ENCODE measurements at regions not wholly inside any gene's neighbourhood (a gene's known extent, or its start where the extent isn't known, plus 50 kb on each side); places are given as distances from the start of the nearest gene placed in this dataset.

DNA sequence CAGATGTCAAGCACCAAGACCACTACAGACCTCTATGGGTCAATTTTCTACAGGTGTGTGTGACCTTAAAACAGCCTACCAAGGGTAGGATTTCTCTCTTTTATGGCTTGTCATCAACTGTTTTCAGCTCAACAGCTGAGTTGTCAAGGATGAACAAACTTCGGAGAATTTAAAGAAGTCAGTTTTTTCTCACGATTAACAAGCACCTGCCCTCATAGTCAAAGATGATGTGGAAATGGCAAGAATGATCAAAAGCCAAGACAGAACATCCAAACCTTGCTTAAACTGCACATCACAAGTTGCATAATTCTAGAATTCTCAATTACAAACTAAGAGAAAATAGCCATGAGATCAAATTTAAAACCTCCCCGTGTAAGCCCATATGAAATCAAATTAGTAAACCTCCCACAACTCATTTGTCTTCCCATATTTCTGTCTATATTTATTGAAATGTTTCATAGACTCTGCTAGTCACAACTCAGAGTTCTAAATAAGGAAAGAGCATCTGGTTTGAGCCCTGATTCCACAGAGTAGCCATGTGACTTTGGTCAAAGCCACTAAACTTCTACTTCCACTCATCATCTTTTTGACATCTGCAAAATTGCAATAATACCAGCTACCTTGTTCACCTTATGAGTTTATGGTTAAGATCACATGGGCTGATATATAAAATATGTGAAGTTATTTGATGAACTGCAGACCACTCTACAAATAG lies 521.5 kb upstream of the HTR2A start:
- DNase-seq = no peak

DNA sequence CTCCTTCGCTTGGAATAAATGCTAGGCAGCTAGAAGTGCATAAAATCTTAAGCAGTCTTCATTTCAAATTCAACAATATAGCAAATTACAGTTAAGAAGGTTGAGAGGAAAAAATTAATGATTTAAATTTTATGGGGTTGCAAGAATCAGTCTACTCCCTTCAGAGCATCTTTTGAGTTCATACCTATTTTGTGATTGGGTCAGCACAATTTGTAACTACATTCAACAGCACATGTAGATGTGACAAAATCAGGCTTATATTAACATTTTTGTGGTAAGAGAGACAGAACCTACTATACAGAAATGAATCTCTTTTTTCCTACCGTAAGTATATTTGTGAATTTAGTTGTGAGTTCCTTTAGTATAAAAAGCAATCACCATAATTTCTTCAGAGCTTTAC lies 520.6 kb upstream of the HTR2A start:
- no peak for DNase-seq

DNA sequence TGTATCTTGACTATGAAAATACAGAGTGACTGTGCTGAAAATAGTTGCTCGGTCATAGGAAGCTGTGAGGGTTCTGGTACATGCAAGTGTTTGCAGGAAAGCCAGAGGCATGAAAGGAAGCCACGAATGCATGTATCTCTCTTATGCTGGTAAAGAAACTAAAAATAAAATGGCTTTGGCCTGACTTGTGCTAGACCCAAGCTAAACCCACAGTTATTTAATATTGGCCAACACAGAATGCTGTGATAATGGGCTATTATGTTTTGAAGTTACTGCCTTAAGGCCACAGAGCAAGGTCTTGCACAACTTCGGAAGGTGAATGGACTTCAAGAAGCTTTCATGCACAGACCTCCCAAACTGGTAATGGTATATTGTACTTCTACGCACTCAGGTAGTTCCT lies 518.2 kb upstream of the HTR2A start:
- DNase-seq = no peak

DNA sequence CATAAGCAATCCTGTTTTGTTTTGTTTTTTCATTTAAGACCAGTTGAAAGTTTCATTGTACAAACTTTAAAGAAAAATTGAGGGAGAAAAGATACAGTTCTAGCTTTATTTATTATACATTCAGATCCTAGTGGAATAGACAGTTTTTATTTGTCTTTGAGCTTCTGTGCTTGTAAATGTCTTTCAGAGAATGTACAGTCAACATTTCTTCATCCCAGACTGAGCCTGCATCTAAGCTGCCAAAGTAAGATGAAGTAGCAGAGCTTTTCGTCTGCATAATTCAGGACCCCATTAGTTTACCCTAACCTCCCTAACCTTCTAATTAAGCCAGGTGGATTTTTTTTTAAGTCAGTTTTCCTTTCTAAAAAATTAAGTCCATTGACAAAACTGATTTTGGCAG lies 516.7 kb upstream of the HTR2A start:
- DNase-seq = no peak

DNA sequence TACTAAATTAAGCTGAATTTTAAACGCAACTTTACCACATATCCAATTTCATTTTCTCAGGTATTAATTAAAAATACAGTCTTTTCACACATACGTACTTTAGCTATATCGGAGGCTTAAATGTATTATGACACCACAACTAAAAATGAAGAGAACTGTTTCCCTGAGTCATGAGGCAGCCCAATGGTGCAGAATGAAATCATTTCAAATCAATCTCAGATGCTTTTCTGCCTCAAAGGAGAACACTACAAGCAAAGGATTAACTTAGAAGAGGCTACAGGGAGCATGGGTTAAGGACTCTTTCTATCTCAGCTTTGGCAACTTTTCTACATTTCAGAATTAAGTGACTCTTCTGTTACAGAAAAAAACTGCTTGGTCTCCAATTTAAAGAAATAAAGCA lies 516.3 kb upstream of the HTR2A start:
- no peak for DNase-seq

DNA sequence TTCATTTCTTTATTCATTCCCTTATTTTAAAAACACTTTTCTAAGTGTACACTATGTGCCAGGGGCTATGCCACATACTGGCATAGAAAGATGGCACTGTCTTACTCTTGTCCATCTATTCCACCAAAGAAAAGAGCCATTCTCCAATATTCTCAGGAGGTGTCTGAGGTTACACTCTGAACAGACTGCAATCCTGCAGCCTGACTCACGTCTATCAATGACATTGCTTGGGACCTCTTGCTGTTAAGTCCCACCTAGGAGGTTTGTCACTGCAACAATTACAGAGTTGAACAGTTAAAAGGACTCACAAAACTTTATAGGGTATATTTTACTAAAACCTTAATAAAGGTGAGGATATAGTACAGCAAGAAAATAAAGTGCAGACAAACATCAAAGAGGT lies 512.9 kb upstream of the HTR2A start:
- DNase-seq = no peak

DNA sequence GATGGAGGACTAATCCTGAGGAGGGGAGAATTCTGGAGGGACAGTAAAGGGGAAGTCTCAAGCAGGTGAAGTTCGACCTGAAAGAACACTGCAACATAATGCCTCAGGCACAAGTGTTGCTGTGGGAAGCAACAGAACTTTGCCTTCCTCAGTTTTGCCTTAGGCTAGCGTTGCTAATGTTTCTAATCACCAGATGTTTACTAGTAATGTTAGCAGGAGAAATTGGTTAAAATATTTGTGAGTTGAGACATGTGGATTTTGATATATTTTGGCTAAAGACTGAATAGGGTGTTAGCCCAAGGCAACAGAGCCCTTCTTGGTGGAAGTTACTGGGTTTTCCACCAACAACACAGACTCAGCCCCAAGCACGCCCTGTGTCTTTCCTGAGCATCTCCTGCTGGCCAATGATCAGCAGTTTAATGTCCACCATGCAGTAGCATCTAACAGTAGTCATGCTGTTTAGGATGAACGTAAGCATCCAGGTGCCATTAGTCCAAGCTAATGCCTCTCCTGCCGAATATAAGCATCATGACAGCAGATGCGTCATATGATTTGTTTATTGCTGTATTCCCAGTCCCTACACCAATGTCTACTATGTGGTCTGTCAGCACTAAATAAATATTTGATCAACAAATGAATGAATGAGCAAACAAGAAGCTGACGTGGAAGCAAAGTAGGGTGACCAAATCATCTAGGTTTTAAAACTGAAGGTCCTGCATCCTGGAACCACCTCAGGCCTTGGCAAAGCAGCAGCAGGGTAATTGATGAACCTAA lies 511.9 kb upstream of the HTR2A start:
- DNase-seq = no peak

DNA sequence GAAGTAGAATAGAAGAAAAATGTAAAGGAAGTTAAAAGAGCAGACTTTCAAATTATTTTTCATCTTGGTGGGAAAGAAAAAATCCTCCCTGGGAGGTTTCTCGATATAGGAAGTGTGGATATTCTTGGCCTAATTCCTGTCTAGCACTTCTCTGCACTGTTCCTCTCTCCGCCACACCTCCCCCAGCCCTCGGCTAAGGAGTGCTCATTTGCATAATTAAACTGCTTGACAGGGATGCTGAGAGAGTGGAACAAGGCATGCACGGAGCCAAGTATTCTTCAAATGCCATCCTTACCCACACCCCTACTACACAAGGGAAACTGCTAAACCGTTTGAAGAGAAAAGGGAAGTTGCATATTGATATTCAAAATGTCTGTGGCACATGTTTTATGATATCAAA lies 511.0 kb upstream of the HTR2A start:
- no peak for DNase-seq

DNA sequence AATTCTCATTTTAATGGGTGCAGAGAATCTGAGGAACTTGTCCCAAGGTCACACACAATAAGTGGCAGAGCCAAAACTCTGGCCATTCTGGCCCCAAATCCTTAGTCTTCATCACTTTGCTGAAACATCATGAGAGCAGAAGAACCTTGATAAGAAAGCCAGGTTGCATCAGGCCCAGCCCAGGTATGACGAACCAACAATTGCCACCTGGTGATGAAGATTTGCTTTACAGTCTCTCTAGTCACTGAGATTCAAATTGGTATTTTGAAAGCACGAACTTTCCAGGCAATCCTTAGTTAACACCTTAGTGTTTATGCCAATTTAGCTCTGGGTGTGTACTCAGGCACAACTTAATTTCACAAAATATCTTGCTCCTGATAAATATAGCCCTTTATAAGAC lies 502.7 kb upstream of the HTR2A start:
- DNase-seq = no peak

DNA sequence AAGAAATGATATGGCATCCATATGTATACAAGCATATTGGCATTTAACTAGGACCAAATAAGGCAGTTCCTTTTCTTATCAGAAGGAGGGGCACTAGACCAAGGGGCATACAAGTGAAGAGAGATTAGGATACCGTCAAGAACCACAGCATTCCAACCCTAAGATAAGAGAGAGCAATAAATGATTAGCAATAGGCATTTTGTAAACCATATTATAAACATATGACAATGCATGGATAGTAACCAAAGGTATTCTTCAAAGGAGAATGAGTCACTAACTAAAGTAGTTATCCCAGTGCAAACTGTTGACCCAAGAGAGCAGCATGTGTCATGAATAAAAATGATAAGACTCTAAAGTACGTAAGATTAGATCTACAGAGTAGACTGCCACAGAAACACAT lies 500.9 kb upstream of the HTR2A start:
- DNase-seq = no peak

DNA sequence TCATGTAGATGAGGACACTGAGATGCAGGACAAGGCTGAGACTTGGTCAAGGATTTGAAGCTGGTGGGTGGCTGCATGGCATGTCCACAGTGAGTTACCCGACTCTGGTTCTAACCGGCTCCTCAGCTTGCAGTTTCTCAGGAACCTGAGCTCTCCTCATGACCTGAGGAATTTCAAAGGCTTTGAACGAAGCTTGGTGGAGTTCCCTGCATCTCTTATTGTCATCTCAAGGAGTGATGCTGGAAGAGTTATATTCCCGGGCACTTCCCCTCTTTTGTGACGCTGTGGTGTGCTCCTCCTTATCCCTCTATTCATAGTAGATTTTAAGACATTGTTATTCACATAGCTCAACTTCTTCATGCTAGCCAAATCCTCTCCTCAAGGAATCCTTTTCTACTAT lies 500.1 kb upstream of the HTR2A start:
- DNase-seq = no peak

DNA sequence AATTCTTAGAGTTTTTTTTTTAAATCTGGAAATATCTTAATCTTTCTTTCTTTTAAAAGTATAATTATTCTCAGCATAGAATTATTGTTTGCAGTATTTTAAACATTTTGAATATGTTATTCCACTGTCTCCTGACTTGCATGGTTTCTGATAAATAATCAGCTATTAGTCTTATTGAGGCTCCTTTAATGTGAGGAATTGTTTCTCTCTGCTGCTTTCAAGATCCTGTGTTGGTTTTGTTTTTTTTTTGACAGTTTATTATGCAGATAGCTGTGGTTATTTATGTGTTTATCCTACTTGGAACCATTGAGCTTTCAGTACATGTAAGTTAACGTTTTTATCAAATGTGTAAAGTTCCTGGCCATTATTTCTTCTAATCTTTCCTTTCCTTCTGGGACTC lies 477.9 kb upstream of the HTR2A start:
- no peak for DNase-seq

DNA sequence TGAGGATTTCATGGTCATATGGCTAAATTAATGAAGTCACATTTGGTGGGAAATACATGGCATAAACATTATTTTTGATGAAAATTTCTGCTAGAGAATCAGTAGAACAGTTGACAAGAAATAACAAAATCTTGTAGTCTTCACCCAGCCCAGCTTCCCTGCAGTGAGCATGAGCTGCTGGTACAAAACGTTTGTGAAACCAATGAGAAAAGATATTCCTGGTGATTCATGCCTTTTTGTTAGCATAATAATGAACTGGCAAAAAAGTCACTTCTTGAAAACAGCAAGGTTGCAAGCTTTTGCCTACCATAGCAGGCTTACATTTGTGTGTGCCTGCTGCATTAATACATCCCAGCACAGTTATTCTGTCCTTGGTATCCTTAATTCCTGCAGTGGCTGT lies 475.9 kb upstream of the HTR2A start:
- no peak for DNase-seq

DNA sequence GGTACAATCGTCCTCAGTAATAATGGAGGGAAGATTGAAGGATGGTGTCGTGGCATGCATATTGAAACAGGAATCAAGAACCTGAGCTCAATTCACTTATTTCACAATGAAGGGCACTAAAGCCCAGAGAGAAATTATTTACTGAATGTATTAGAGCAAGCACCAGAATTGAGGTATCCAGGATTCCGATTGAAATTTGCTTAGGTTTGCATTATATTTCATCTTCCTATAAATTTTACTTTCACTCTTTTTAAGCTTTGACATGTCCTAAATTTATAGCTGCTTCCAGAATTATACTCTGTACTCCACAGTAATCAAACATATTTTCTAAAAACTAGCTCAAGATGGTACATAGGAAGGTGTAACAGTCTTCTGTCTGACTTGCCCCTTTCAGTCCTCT lies 454.9 kb upstream of the HTR2A start:
- DNase-seq = no peak

DNA sequence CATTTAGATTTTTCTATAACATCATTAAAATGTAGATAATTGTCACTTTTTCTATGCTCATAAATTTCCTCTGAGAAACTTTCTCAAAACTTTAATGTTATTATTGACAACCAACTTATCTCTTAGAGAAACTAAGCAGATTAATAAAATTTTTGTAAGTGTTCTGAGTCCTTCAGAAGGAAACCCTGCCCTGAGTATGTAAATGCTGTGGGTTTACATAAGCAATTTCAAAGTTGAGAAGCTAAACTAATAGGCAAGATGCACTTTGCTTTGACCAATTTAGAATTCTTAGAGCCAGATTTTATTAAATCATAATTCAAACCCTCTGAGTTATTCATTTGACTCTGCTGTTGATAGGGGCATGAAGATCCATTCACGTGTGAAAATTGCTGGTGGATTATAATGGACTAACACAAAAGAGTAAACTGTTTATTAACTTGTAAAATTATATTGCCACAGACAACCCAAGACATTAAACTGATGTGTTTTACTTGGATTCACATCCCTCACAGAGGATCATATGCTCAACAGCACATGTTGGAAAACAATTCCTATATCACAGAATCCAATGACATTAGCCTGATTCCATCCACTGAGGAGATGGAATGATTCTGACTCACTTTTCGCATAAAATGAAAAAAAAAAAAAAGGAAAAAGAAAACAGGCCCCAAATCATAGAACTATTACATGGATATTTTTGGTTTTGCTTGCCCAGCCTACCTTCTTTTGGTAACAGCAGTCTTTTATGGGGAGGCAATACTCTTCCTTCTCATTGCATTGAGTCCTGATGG lies 453.7 kb upstream of the HTR2A start:
- DNase-seq = no peak

DNA sequence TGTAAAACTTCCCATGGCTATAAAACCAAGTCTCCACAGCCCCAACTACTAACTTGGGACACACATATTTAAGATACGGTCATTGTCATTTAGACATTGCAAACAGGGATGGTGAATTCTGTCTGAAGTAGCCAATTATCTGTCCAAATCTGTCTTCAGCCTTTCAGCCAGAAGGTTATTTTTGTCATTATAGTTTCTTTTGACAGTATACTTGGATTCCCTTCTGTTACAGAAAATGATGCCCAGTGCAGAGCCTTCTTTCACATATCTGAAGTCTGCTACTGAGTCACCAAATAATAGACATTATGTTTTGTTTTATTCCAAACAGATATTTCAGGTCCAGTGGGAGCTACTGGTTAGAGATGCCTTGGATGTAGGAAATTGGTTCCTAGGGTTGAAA lies 452.4 kb upstream of the HTR2A start:
- no peak for DNase-seq

DNA sequence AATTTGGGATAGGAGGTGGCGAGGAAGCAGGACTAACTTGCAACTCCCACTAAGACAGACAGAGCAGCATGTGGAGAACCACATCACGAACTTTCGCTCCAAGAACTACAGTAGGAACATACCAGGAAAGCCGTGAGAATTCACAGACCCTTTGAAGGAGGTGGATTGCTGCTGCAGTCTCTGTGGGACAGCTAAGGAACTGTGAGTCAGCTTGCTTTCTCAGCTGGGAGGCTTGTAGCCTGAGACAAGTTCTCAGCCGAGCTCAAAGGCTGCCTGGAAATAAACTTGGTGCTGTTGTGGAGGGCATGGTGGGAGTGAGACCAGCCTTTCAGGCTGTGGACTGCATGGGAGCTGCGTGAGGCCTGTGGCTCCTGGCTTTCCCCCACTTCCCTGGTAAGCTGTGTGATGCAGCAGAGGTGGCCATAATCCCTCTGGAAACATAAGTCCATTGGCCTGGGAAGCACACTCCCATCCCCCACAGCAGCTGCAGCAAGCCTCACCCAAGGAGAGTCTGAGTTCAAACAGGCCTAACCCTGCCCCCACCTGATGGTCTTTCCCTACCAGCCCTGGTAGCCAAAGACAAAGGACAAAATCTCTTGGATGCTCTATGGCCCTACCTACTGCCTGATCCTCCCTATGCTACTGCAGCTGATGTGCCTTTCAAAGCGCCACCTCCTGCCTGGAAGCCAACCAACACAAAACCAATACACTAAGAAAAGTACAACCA lies 441.1 kb upstream of the HTR2A start:
- DNase-seq = no peak

DNA sequence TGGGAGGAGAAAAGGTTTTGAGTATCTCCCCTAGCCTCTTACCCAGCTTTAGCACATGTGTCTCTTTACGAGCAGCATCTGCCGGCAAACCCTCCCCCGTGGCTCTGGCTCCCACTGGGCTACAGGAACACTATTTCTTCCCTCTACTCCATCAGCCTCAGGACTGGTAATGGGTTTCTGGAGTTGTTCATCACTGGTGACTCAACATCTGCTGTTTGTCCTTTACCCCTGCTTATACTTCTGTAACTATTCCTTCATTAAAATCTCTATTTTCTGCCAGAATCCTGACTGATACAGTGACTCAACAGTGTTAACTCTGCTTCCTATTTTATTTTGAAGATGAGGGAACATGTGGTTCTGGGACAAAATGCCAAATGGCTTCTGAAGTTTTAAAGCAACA lies 437.3 kb upstream of the HTR2A start:
- DNase-seq = no peak

DNA sequence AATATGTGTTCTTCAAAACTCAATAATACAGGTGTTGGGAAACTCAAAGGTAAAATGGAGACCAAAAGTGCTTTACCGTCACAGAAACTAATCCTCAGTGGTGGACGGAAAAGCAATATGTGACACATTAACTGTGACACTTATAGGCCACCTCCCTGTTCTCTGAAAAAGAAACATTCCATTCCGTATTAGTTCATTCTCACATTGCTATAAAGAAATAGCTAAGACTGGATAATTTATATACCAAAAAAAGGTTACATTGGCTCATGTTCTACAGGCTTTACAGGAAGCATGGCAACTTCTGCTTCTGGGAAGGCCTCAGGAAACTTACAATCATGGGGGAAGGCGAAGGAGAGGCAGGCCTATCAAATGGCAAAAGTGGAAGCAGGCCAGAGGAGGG lies 435.3 kb upstream of the HTR2A start:
- DNase-seq = no peak

DNA sequence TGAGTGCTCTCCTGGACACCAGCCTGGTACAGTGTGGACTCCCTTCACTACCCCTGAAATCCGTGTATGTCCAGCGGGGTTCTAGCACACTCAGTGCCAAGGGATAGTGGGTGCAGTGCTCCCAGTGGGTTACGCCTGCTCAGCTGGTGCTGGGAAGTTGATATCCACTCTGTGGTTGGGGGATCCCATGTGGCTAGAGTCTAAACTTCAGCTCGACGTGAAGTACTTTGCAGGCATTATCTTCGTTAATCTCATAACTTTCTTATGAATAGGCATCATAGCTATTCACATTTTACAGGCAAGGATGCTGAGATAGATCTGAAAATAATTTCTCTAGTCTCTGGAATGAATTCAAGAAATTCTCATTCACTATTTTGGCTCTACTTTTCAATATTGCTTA lies 433.2 kb upstream of the HTR2A start:
- no peak for DNase-seq

DNA sequence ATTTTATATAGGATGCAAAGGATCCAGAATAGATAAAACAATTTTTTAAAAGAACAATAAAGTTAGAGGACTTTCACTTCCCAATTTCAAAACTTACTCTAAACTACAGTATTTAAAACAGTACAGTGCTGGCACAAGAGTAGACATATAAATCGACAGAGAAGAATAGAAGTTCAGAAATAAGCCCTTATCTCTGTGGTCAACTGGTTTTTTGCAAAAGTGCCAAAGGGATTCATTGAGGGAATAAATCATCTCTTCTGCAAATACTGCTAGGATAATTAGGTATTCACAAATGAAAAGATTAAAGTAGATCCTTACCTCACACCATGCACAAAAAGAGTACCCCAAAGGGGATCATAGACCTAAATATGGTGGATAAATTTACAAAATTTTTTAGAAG lies 431.0 kb upstream of the HTR2A start:
- no peak for DNase-seq

DNA sequence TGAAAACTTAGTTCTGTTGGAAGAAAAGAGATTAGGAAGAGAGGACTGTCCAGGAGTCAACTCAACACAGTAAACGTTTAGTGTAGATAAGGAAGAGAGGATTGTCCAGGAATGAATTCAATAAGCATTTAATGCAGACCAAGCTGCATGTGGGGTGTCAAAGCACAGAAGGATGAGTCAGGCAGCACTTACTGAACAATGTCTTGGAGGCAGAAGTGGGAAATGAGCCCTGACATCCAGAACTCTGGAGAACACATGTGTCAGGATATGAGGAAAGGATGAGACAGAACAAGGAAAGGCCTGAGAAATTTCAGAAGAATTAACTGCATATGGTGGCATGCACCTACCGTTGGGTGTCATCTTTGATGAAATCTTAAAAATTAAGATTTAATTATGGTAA lies 429.2 kb upstream of the HTR2A start:
- no peak for DNase-seq

DNA sequence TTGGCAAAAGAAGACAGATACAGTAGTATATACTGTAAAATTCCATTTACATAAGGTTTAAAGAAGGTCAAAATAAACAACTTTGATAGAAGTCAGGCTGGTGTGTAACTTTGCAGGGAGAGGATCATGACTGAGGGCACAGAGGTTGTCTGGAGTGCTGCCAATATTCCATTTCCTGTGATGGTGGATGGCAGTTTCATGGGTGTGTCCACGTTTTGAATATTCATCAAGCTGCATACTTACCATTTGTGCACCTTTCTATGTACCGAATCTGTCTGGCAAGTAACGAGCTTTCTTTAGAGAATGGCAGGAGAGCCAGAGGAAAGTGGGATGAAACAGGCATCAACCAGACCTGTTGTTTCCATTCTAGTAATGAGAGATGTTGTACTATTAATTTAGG lies 420.5 kb upstream of the HTR2A start:
- DNase-seq = no peak

All from AML-193 (cell line).